IPS-18a (cell line): ENCODE measurements at regions not wholly inside any gene's neighbourhood (a gene's known extent, or its start where the extent isn't known, plus 50 kb on each side); places are given as distances from the start of the nearest gene placed in this dataset.
"Not testable (repeated sequence)": the region's sequence is repeated elsewhere in the genome, so short reads cannot be mapped to it uniquely, and the experiment has no call there.

Experiments used
- H3K27ac ChIP-seq: one replicate; pipeline ENCODE4 v1.5.1; 2013; ENCODE audit warnings: low read length
- H3K27me3 ChIP-seq: one replicate; pipeline ENCODE4 v1.6.1; 2013; ENCODE audit warnings: mild to moderate bottlenecking, low read length; ENCODE audit not compliant: control insufficient read depth, insufficient read depth
- H3K36me3 ChIP-seq: one replicate; pipeline ENCODE4 v1.6.1; 2013; ENCODE audit warnings: low read depth, low read length; ENCODE audit not compliant: control insufficient read depth
- H3K4me1 ChIP-seq: one replicate; pipeline ENCODE4 v1.6.1; 2013; ENCODE audit warnings: low read depth, low read length; ENCODE audit not compliant: control insufficient read depth
- H3K4me3 ChIP-seq: one replicate; pipeline ENCODE4 v1.5.1; 2013; ENCODE audit warnings: low read length
- H3K9ac ChIP-seq: one replicate; pipeline ENCODE4 v1.6.1; 2013; ENCODE audit warnings: mild to moderate bottlenecking, low read length, moderate library complexity
- H3K9me3 ChIP-seq: one replicate; pipeline ENCODE4 v1.6.1; 2013; ENCODE audit warnings: low read depth, low read length; ENCODE audit not compliant: control insufficient read depth

GRCh38 chr5:171711571-171711970 lies 74.0 kb upstream of the SMIM23 start:
- H3K4me3 ChIP-seq, result no peak overlapping the region
- H3K36me3 ChIP-seq, result no peaks in the 10 kb centered on the region
- no peak overlapping the region for H3K27ac ChIP-seq
- H3K27me3 ChIP-seq, result no peaks in the 10 kb centered on the region
- H3K4me1 ChIP-seq, result no peaks in the 10 kb centered on the region
- H3K9ac ChIP-seq, result no peak overlapping the region
- no peaks in the 10 kb centered on the region for H3K9me3 ChIP-seq

GRCh38 chr5:171712616-171713015 lies 73.0 kb upstream of the SMIM23 start:
- Histone ChIP-seq H3K27ac (no peak overlapping the region), H3K4me3 (no peak overlapping the region), H3K4me1 (no peaks in the 10 kb centered on the region), H3K36me3 (no peaks in the 10 kb centered on the region), H3K9me3 (no peaks in the 10 kb centered on the region), H3K27me3 (no peaks in the 10 kb centered on the region), H3K9ac (no peak overlapping the region)

GRCh38 chr5:171713152-171713551 lies 72.5 kb upstream of the SMIM23 start:
- Histone ChIP-seq H3K9me3 (no peaks in the 10 kb centered on the region), H3K36me3 (no peaks in the 10 kb centered on the region), H3K27ac (no peak overlapping the region), H3K4me1 (no peaks in the 10 kb centered on the region), H3K27me3 (no peaks in the 10 kb centered on the region), H3K4me3 (no peak overlapping the region), H3K9ac (no peak overlapping the region)

- Histone ChIP-seq H3K27ac (no peak overlapping the region), H3K27me3 (no peaks in the 10 kb centered on the region), H3K36me3 (no peaks in the 10 kb centered on the region), H3K4me3 (no peak overlapping the region), H3K9ac (no peak overlapping the region), H3K9me3 (no peaks in the 10 kb centered on the region), H3K4me1 (no peaks in the 10 kb centered on the region)
Measured at GRCh38 chr5:171714261-171714660, 71.4 kb upstream of the SMIM23 start.

GRCh38 chr5:171714851-171715250 lies 70.8 kb upstream of the SMIM23 start:
- Histone ChIP-seq H3K4me1 (no peaks in the 10 kb centered on the region), H3K9ac (no peak overlapping the region), H3K4me3 (no peak overlapping the region), H3K36me3 (no peaks in the 10 kb centered on the region), H3K9me3 (no peaks in the 10 kb centered on the region), H3K27ac (no peak overlapping the region), H3K27me3 (no peaks in the 10 kb centered on the region)

- no peak overlapping the region for H3K4me3 ChIP-seq
- H3K9ac ChIP-seq, result no peak overlapping the region
- no peaks in the 10 kb centered on the region for H3K9me3 ChIP-seq
- H3K27ac ChIP-seq, result no peak overlapping the region
- no peaks in the 10 kb centered on the region for H3K27me3 ChIP-seq
- no peaks in the 10 kb centered on the region for H3K4me1 ChIP-seq
- H3K36me3 ChIP-seq, result no peaks in the 10 kb centered on the region
Measured at GRCh38 chr5:171715551-171715950, 70.1 kb upstream of the SMIM23 start.

GRCh38 chr5:171720086-171720485 lies 65.5 kb upstream of the SMIM23 start:
- H3K27ac ChIP-seq, result no peak overlapping the region
- no peak overlapping the region for H3K4me3 ChIP-seq
- H3K4me1 ChIP-seq, result no peaks in the 10 kb centered on the region
- H3K36me3 ChIP-seq, result no peaks in the 10 kb centered on the region
- no peaks in the 10 kb centered on the region for H3K9me3 ChIP-seq
- no peaks in the 10 kb centered on the region for H3K27me3 ChIP-seq
- H3K9ac ChIP-seq, result no peak overlapping the region

- H3K4me1 ChIP-seq, result no peaks in the 10 kb centered on the region
Measured at GRCh38 chr5:171721464-171721863, 64.2 kb upstream of the SMIM23 start.

GRCh38 chr5:171724468-171725204 lies 61.0 kb upstream of the SMIM23 start:
- no peaks in the 10 kb centered on the region for H3K4me1 ChIP-seq
- no peak overlapping the region for H3K27ac ChIP-seq
- H3K36me3 ChIP-seq, result no peaks in the 10 kb centered on the region
- H3K4me3 ChIP-seq, result no peak overlapping the region
- no peak overlapping the region for H3K9ac ChIP-seq
- no peaks in the 10 kb centered on the region for H3K9me3 ChIP-seq
- H3K27me3 ChIP-seq, result no peaks in the 10 kb centered on the region

More at GRCh38 chr5:171721464-171721863, 64.2 kb upstream of the SMIM23 start:
- Histone ChIP-seq H3K4me3 (no peak overlapping the region), H3K9me3 (no peaks in the 10 kb centered on the region), H3K27me3 (no peaks in the 10 kb centered on the region), H3K9ac (no peak overlapping the region), H3K36me3 (no peaks in the 10 kb centered on the region), H3K27ac (no peak overlapping the region)

- no peak overlapping the region for H3K4me3 ChIP-seq
- no peaks in the 10 kb centered on the region for H3K4me1 ChIP-seq
Measured at GRCh38 chr5:171725205-171725601, 60.4 kb upstream of the SMIM23 start.

GRCh38 chr5:171726819-171727218 lies 58.8 kb upstream of the SMIM23 start:
- H3K27ac ChIP-seq, H3K4me3 ChIP-seq, H3K9me3 ChIP-seq, H3K4me1 ChIP-seq, H3K27me3 ChIP-seq, H3K9ac ChIP-seq, H3K36me3 ChIP-seq: not testable (repeated sequence)

More at GRCh38 chr5:171725205-171725601, 60.4 kb upstream of the SMIM23 start:
- no peak overlapping the region for H3K27ac ChIP-seq
- H3K9ac ChIP-seq, result no peak overlapping the region
- no peaks in the 10 kb centered on the region for H3K36me3 ChIP-seq
- H3K9me3 ChIP-seq, result no peaks in the 10 kb centered on the region
- no peaks in the 10 kb centered on the region for H3K27me3 ChIP-seq

- Histone ChIP-seq H3K27ac (no peak overlapping the region), H3K4me3 (no peak overlapping the region), H3K36me3 (no peaks in the 10 kb centered on the region), H3K27me3 (no peaks in the 10 kb centered on the region), H3K9ac (no peak overlapping the region), H3K9me3 (no peaks in the 10 kb centered on the region), H3K4me1 (no peaks in the 10 kb centered on the region)
Measured at GRCh38 chr5:171728686-171729085, 56.9 kb upstream of the SMIM23 start.
